Hindlimb muscle (tissue), 1 donor: ENCODE measurements at regions not wholly inside any gene's neighbourhood (a gene's known extent, or its start where the extent isn't known, plus 50 kb on each side); places are given as distances from the start of the nearest gene placed in this dataset.

Experiments
- DNase-seq: peaks from one replicate; pipeline ENCODE4 v3.0.0-alpha.2; 2013

GRCh38 chr4:177051473-177052060, 258.1 kb upstream of the NEIL3 start:
- no peak for DNase-seq

- DNase-seq: no peak
These were observed 257.3 kb upstream of the NEIL3 start for GRCh38 chr4:177052211-177052934.

- no peak for DNase-seq
These were observed 252.5 kb upstream of the NEIL3 start for GRCh38 chr4:177057186-177057585.

GRCh38 chr4:177064116-177064515, 245.6 kb upstream of the NEIL3 start:
- DNase-seq: no peak

GRCh38 chr4:177064729-177065394, 244.8 kb upstream of the NEIL3 start:
- no peak for DNase-seq

- DNase-seq: no peak
These were observed 242.9 kb upstream of the NEIL3 start for GRCh38 chr4:177066746-177067145.

- DNase-seq: no peak
These were observed 239.1 kb upstream of the NEIL3 start for GRCh38 chr4:177070533-177071058.

- no peak for DNase-seq
These were observed 232.3 kb upstream of the NEIL3 start for GRCh38 chr4:177077095-177077971.

- DNase-seq: no peak
These were observed 230.3 kb upstream of the NEIL3 start for GRCh38 chr4:177079327-177079726.

GRCh38 chr4:177080388-177080787, 229.3 kb upstream of the NEIL3 start:
- DNase-seq: no peak

GRCh38 chr4:177087060-177087459, 222.6 kb upstream of the NEIL3 start:
- no peak for DNase-seq

GRCh38 chr4:177087499-177087898, 222.2 kb upstream of the NEIL3 start:
- no peak for DNase-seq

- DNase-seq: no peak
These were observed 218.2 kb upstream of the NEIL3 start for GRCh38 chr4:177091515-177091914.

- DNase-seq: no peak
These were observed 216.9 kb upstream of the NEIL3 start for GRCh38 chr4:177092807-177093206.

GRCh38 chr4:177093964-177094363, 215.7 kb upstream of the NEIL3 start:
- DNase-seq: no peak

- DNase-seq: no peak
These were observed 212.4 kb upstream of the NEIL3 start for GRCh38 chr4:177097291-177097690.

- DNase-seq: no peak
These were observed 210.5 kb upstream of the NEIL3 start for GRCh38 chr4:177099211-177099610.

GRCh38 chr4:177100307-177100706, 209.4 kb upstream of the NEIL3 start:
- no peak for DNase-seq

GRCh38 chr4:177103619-177104018, 206.1 kb upstream of the NEIL3 start:
- DNase-seq: no peak

- no peak for DNase-seq
These were observed 204.1 kb upstream of the NEIL3 start for GRCh38 chr4:177105536-177105935.

- DNase-seq: no peak
These were observed 202.3 kb upstream of the NEIL3 start for GRCh38 chr4:177107288-177107921.

GRCh38 chr4:177108708-177109107, 201.0 kb upstream of the NEIL3 start:
- no peak for DNase-seq
